Activated T-cell treated with anti-CD3 and anti-CD28 coated beads for 1 hour (primary cell): ENCODE measurements at regions not wholly inside any gene's neighbourhood (a gene's known extent, or its start where the extent isn't known, plus 50 kb on each side); places are given as distances from the start of the nearest gene placed in this dataset.

Experiments used
- DNase-seq: peaks from one replicate; pipeline ENCODE4 v3.0.0-alpha.2; 2020; ENCODE audit warnings: low read depth

DNA sequence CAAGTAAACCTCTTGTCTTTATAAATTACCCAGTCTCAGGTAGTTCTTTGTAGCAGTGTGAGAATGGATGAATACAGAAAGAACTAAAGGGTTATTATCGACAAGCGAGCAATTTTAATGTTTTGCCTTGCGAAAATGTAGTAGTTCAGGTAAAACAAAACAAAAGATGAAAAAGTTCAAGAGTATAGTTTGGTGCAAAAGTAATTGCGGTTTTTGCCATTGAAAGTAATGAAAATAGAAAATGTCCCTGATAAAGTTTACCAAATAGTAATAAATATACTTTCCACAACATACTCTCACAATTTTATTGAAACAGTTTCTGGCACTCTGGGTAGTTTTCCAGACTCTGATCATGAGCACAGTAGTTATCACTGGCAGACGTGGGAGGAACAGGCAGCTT lies 71.9 kb upstream of the SLC35B3 start:
- DNase-seq = no peak

DNA sequence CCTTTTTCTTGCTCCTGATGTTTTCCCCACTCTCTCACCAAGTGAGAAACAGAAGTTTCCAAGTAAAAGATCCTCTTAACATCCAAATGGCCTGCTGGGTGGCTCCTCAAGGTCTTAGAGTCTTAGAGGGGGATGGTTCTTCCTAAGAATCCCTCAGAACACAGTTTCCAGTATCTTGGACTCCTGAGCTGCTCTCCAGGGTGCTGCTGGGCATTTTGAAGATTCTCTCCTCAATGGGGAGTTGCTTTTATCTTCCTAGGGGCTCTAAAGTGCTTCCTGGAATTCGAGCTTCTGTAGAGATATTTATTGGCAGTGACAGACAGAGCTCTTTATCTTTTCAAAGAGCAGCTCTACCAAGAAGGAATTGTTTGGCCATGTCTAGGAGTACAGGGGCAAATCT lies 70.8 kb upstream of the SLC35B3 start:
- DNase-seq = no peak

DNA sequence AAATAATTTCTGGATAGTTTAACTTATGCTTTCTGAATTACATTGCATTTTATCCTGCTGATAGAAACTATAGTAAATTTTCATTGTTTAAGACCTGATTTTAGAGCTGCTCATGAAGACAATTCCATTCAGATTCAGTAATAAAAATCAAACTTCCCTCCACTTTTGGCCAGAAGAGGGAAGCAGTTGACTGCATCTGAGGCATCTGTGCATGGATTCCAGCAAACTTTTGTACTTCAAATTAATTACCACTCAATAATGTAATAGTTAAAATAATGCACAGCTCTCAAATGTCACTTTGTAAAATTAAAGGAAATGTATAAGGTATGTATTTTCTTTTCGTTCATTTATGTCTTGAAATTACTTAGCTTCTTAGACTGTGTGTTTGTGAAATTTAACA lies 64.2 kb upstream of the SLC35B3 start:
- DNase-seq = no peak

DNA sequence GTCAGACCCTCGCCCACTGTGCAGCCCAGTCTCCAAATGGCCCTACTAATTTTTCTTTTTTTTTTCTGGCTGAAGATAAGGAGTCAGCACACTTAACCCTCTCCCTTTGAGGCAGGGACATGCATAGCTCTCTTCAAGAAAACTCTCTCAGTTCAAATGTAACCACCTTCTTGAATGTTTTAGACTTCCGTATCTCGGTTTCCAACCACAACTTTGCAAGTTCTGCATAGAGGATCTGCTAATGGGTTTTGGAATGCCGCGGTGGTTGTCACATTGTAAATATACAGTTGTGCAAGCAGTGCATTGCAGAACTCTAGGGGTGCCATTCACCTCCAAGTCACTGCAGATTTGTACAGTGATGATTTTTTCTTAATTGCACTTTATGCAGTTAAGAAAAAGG lies 59.4 kb upstream of the SLC35B3 start:
- DNase-seq = no peak

DNA sequence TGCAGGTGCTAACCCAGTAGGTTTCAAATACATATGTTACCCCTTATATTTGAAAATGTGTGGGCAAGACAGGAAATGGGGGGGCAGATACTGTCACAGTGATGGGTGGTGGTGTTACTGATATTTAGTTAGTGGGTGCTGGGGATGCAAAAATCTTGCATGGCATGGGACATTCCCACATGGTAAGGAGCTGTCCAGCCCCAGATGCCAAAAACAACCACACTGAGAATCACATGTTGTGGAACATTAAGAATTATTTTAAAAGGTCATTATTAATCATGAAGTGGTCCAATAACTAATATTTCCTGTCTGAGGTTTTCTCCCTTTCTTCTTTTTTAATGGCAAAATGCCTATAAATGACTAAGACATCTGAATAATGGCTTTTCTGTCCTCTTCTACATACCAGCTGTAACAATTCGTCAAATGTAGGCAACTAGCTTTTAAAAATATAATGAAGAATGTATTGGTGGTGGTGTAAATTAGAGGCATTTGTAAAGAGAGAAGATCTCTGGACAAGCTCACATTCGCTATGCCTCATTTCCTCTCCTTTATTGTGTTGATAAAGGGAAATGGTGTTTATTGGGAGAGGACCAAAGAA lies 57.3 kb upstream of the SLC35B3 start:
- DNase-seq = no peak
